HAP-1 (cell line): ENCODE measurements at regions not wholly inside any gene's neighbourhood (a gene's known extent, or its start where the extent isn't known, plus 50 kb on each side); places are given as distances from the start of the nearest gene placed in this dataset.
"Not testable (repeated sequence)": the region's sequence is repeated elsewhere in the genome, so short reads cannot be mapped to it uniquely, and the experiment has no call there.

ENCODE experiments used
- DNase-seq, 2 experiments: peaks; one replicate each; pipeline ENCODE4 v3.0.0-alpha.2; 2016 to 2020; ENCODE audit warnings: low spot score in 2 of 2
- H3K27me3 ChIP-seq: fragments of 250-450 bp; sonication (Bioruptor Pico); 2 replicates; pipeline ENCODE4 v1.5.1; 2020; ENCODE audit warnings: low read depth, mild to moderate bottlenecking, moderate library complexity
- H3K36me3 ChIP-seq: fragments of 250-450 bp; sonication (Bioruptor Pico); replicated peaks from 2 replicates; pipeline ENCODE4 v1.5.1; 2020; ENCODE audit warnings: mild to moderate bottlenecking
- H3K4me1 ChIP-seq: fragments of 250-450 bp; sonication (Bioruptor Pico); 2 replicates; pipeline ENCODE4 v1.5.1; 2020; ENCODE audit warnings: mild to moderate bottlenecking
- H3K4me3 ChIP-seq: fragments of 250-450 bp; sonication (Bioruptor Pico); 2 replicates; pipeline ENCODE4 v1.5.1; 2020; ENCODE audit warnings: mild to moderate bottlenecking, moderate library complexity
- H3K9me3 ChIP-seq: fragments of 250-450 bp; sonication (Bioruptor Pico); 2 replicates; pipeline ENCODE4 v1.5.1; 2020; ENCODE audit warnings: mild to moderate bottlenecking, moderate library complexity
- in situ Hi-C: fragments of 300-500 bp; cut with MboI; formaldehyde crosslinking; loops from 3 replicates; pipeline ENCODE4 v1.14.3; 2020; ENCODE audit warnings: low sequenced_read_pairs, inconsistent platforms, mixed read lengths

DNA sequence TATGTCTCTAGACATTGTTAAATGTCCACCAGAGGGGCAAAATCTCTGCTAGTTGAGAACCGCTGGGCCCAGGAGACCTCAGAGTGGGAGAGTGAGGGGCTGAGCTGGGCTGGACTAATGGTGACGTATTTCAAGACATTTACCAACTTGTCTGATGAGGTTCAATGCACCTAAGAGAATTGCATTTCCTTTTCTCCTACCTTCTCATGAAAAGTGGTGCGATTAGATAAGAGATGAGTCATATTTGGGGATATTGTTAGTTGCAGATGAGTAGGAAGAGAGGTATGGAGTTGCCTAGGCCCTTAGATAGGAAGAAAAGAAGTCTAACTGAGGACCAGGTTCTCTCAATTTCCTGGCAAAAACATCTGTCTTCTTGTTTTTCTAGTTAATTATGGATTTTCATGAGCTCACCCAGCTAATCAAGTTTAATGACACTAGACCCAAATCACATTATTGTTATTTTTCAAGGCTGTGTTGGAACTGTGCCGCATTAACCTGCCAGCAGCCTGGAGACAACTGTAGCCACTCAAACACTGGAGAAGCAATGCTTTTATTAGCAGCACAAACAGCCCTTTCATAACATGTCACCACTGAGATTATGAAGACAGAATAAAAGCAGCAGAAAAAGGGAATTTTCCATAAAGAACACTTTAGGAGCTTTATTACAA is 144.2 kb downstream of the PDCD6IP start:
- no peak overlapping the region for H3K4me3 ChIP-seq
- no peaks in the 10 kb centered on the region for H3K4me1 ChIP-seq
- no peaks in the 10 kb centered on the region for H3K9me3 ChIP-seq
- in situ Hi-C loops, result no loop called here
- H3K36me3 ChIP-seq, result no peaks in the 10 kb centered on the region
- H3K27me3 ChIP-seq, result peaks cover 5% of the 10 kb centered on the region; the same call in 1 of the 2 replicates
- DNase-seq, result no peak

DNA sequence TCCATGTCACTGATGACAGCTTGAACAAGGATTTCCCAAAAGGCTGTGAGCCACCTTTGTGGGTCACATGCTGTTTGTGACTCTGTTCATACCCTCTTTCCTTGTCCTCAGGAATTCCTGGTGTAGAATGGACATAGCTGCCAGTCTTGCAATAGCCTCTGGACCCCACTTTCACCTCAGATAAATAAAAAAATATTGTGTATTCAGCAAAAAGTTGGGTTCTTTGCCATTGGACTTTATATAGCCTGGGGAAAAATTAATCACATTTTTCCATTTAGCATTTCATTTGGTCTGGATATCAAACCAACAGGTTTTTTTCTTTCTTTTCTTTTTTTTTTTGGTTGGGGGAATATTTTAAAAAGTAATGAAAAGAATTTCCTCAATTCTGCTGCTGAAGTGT is 144.8 kb downstream of the PDCD6IP start:
- H3K27me3 ChIP-seq, result peaks cover 5% of the 10 kb centered on the region; the same call in 1 of the 2 replicates
- no peaks in the 10 kb centered on the region for H3K4me1 ChIP-seq
- no peak for DNase-seq
- H3K36me3 ChIP-seq, result no peaks in the 10 kb centered on the region
- H3K4me3 ChIP-seq, result no peak overlapping the region
- in situ Hi-C loops, result no loop called here
- H3K9me3 ChIP-seq, result no peaks in the 10 kb centered on the region

- H3K9me3 ChIP-seq, DNase-seq, H3K27me3 ChIP-seq, H3K4me3 ChIP-seq, in situ Hi-C loops, H3K4me1 ChIP-seq, H3K36me3 ChIP-seq: not testable (repeated sequence)
These were observed 148.2 kb downstream of the PDCD6IP start for GRCh38 chr3:33946612-33947011.

- Histone ChIP-seq H3K27me3 (peaks cover 10% of the 10 kb centered on the region), H3K4me1 (no peaks in the 10 kb centered on the region), H3K4me3 (no peak overlapping the region), H3K36me3 (no peaks in the 10 kb centered on the region), H3K9me3 (no peaks in the 10 kb centered on the region)
- in situ Hi-C loops, result no loop called here
- DNase-seq, result no peak
These were observed 149.1 kb downstream of the PDCD6IP start for GRCh38 chr3:33947272-33948195.

DNA sequence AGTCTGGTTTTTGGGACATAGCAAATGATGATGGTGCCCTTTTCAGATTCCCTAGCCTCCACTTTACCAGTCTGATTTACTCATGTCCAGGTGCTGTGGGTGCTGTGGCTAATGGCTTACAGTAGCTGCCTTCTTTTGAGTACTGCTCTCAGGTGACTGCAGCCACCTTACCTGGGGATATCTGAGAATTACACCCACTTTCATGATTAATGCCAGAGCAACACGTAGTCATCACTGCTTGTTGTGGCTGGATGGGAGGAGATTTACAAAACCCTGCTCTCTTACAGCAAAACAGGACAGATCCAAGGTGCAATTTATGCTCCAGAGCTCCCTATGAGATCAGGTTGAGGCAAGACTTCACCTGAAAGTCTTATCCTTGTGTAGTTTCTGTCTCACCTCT is 150.6 kb downstream of the PDCD6IP start:
- Histone ChIP-seq H3K9me3 (no peaks in the 10 kb centered on the region), H3K4me3 (no peak overlapping the region), H3K27me3 (peaks cover 10% of the 10 kb centered on the region), H3K36me3 (no peaks in the 10 kb centered on the region), H3K4me1 (no peaks in the 10 kb centered on the region)
- in situ Hi-C loops, result no loop called here
- no peak for DNase-seq

DNA sequence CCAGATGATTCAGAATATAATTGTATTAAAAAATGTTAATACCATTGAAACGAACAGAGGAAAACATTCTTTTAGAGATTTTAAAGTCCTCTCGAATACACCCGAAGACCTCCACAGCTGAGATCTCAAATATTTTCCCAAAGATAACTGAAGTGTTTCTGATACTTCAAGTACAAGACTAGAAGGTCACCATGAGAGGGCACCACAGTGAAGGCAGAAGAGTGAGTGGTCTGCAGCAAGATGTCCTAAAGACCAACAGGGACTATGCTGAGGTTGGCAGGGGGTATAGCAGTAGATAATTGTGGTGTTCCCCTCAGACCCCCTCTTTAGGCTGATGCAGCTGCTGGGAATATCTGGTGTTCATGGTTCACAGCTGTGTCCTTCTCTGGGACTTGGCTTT is 156.5 kb downstream of the PDCD6IP start:
- in situ Hi-C loops, result no loop called here
- no peak overlapping the region for H3K4me3 ChIP-seq
- no peaks in the 10 kb centered on the region for H3K36me3 ChIP-seq
- peaks cover 3% of the 10 kb centered on the region; the same call in 1 of the 2 replicates for H3K4me1 ChIP-seq
- H3K27me3 ChIP-seq, result peaks cover 4% of the 10 kb centered on the region; the same call in 1 of the 2 replicates
- DNase-seq, result no peak
- H3K9me3 ChIP-seq, result no peaks in the 10 kb centered on the region

- in situ Hi-C loops, result no loop called here
- Histone ChIP-seq H3K27me3 (no peaks in the 10 kb centered on the region; the same call in 1 of the 2 replicates), H3K9me3 (no peaks in the 10 kb centered on the region), H3K4me3 (no peak overlapping the region), H3K36me3 (no peaks in the 10 kb centered on the region), H3K4me1 (peaks cover 3% of the 10 kb centered on the region; the same call in 1 of the 2 replicates)
- DNase-seq, result no peak
These were observed 157.8 kb downstream of the PDCD6IP start for GRCh38 chr3:33956206-33956605.

- Histone ChIP-seq H3K4me3 (no peak overlapping the region), H3K4me1 (peaks cover 3% of the 10 kb centered on the region; the same call in 1 of the 2 replicates), H3K27me3 (no peaks in the 10 kb centered on the region), H3K36me3 (no peaks in the 10 kb centered on the region), H3K9me3 (no peaks in the 10 kb centered on the region)
- DNase-seq, result no peak
- in situ Hi-C loops, result no loop called here
These were observed 158.3 kb downstream of the PDCD6IP start for GRCh38 chr3:33956776-33957175.

GRCh38 chr3:33957176-33957575 is 158.7 kb downstream of the PDCD6IP start:
- Histone ChIP-seq H3K9me3 (no peaks in the 10 kb centered on the region), H3K36me3 (no peaks in the 10 kb centered on the region), H3K4me1 (peaks cover 3% of the 10 kb centered on the region; the same call in 1 of the 2 replicates), H3K4me3 (no peak overlapping the region), H3K27me3 (no peaks in the 10 kb centered on the region)
- no peak for DNase-seq
- in situ Hi-C loops, result no loop called here

- DNase-seq, result no peak
- in situ Hi-C loops, result no loop called here
- Histone ChIP-seq H3K27me3 (no peaks in the 10 kb centered on the region), H3K4me3 (no peak overlapping the region), H3K9me3 (no peaks in the 10 kb centered on the region), H3K36me3 (no peaks in the 10 kb centered on the region), H3K4me1 (peaks cover 3% of the 10 kb centered on the region; the same call in 1 of the 2 replicates)
These were observed 160.2 kb downstream of the PDCD6IP start for GRCh38 chr3:33958661-33959060.

- H3K36me3 ChIP-seq, result no peaks in the 10 kb centered on the region
- no peaks in the 10 kb centered on the region for H3K27me3 ChIP-seq
- in situ Hi-C loops, result no loop called here
- DNase-seq, result no peak
- no peak overlapping the region for H3K4me3 ChIP-seq
- H3K4me1 ChIP-seq, result no peaks in the 10 kb centered on the region
- no peaks in the 10 kb centered on the region for H3K9me3 ChIP-seq
These were observed 164.0 kb downstream of the PDCD6IP start for GRCh38 chr3:33962396-33962795.

GRCh38 chr3:33970180-33970579 is 171.8 kb downstream of the PDCD6IP start:
- H3K4me3 ChIP-seq, DNase-seq, in situ Hi-C loops, H3K4me1 ChIP-seq, H3K27me3 ChIP-seq, H3K9me3 ChIP-seq, H3K36me3 ChIP-seq: not testable (repeated sequence)

DNA sequence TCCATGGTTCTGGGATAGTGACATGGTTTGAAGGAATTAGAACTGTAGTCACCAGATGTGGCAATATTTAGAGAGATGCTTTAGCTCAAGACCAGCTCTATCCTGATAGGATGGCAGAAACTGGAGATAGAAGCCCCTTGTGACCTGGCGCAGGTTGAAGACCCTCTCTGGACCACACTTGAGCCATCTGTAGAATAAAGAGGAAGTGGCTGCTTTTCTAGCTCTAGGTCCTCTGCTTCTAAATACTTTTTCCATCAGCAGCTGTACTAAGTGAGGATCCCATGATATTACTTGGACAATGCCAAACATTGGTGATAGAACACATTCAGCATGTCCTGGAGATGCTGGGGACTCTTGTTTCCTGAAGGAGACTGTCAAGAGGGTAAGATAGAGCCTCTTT is 172.6 kb downstream of the PDCD6IP start:
- no peak overlapping the region for H3K4me3 ChIP-seq
- in situ Hi-C loops, result no loop called here
- no peaks in the 10 kb centered on the region for H3K9me3 ChIP-seq
- no peaks in the 10 kb centered on the region for H3K36me3 ChIP-seq
- H3K4me1 ChIP-seq, result no peaks in the 10 kb centered on the region
- no peaks in the 10 kb centered on the region for H3K27me3 ChIP-seq
- no peak for DNase-seq

- no peaks in the 10 kb centered on the region for H3K4me1 ChIP-seq
- H3K9me3 ChIP-seq, result no peaks in the 10 kb centered on the region
- no peaks in the 10 kb centered on the region for H3K36me3 ChIP-seq
- in situ Hi-C loops, result no loop called here
- DNase-seq, result no peak
- no peaks in the 10 kb centered on the region for H3K27me3 ChIP-seq
- no peak overlapping the region for H3K4me3 ChIP-seq
These were observed 177.0 kb downstream of the PDCD6IP start for GRCh38 chr3:33975463-33975862.
